GM12878 (cell line): ENCODE measurements at regions not wholly inside any gene's neighbourhood (a gene's known extent, or its start where the extent isn't known, plus 50 kb on each side); places are given as distances from the start of the nearest gene placed in this dataset.

ENCODE experiments used
- ATAC-seq: fragments of 200-7000 bp; cut with Tn5 transposase; 3 replicates; pipeline ENCODE4 v1.9.1; 2020; ENCODE audit warnings: mild to moderate bottlenecking, moderate library complexity
- BruUV-seq: library from RNA; stranded (reverse); fragments of 400-500 nt; replicated peaks from 2 replicates; lab custom pipeline; 2021; lab: Mats Ljungman, UMichigan
- CTCF ChIA-PET: fragments of 300-600 bp; sonication (Branson Sonifier 250); formaldehyde crosslinking; extraction: SDS; loops from one replicate; lab custom pipeline; 2021; ENCODE audit warnings: inconsistent platforms; lab: Yijun Ruan, JAX
- POLR2A ChIA-PET: fragments of 350-600 bp; formaldehyde crosslinking; extraction: SDS; loops from one replicate; lab custom pipeline; 2021; ENCODE audit warnings: inconsistent platforms; lab: Charles Lee
- RAD21 ChIA-PET: fragments of 300-600 bp; sonication (Branson Sonifier 250); formaldehyde crosslinking; loops from one replicate; lab custom pipeline; 2023; ENCODE audit warnings: antibody characterized with exemption; ENCODE audit not compliant: unreplicated experiment; lab: Charles Lee
- SMC1A ChIA-PET: fragments of 300-600 bp; sonication (Branson Sonifier 250); formaldehyde crosslinking; loops from one replicate; lab custom pipeline; 2023; ENCODE audit not compliant: unreplicated experiment, uncharacterized antibody; lab: Charles Lee
- DNase-seq: peaks from one replicate; pipeline ENCODE4 v3.0.0-alpha.2; 2011; ENCODE audit warnings: low read depth, low spot score
- FAIRE-seq: peaks from 3 replicates; lab custom pipeline; 2011; peaks lifted over from hg19 to GRCh38; lab: Jason Lieb, UNC
- H2AFZ ChIP-seq: 2 replicates; pipeline ENCODE4 v1.6.0; 2011; ENCODE audit warnings: low read depth, low read length, control low read depth; ENCODE audit not compliant: control insufficient read depth
- H3K27ac ChIP-seq: 2 replicates; pipeline ENCODE4 v1.5.1; 2011; ENCODE audit warnings: control low read depth; ENCODE audit not compliant: control insufficient read depth, insufficient read depth
- H3K27me3 ChIP-seq, 2 experiments: replicated peaks in 1 of 2; 2 replicates each; pipeline versions ENCODE4 v1.6.0 to v1.6.1; 2011; ENCODE audit warnings: low read length in 1 of 2; ENCODE audit not compliant: control insufficient read depth in 2 of 2, insufficient read depth in 2 of 2
- H3K36me3 ChIP-seq, 2 experiments: 2 replicates each; pipeline ENCODE4 v1.5.1; 2011; ENCODE audit warnings: low read length in 1 of 2; ENCODE audit not compliant: control insufficient read depth in 2 of 2, insufficient read depth in 2 of 2
- H3K4me1 ChIP-seq: 2 replicates; pipeline ENCODE4 v1.6.1; 2011; ENCODE audit warnings: mild to moderate bottlenecking, low read length, moderate library complexity, mixed read lengths; ENCODE audit not compliant: control insufficient read depth, insufficient read depth
- H3K4me2 ChIP-seq: 2 replicates; pipeline ENCODE4 v1.6.0; 2011; ENCODE audit warnings: control low read depth; ENCODE audit not compliant: control insufficient read depth, insufficient read depth
- H3K4me3 ChIP-seq: fragments of 200-600 bp; sonication (generic); 2 replicates; pipeline ENCODE4 v1.5.1; 2016
- H3K79me2 ChIP-seq: 2 replicates; pipeline ENCODE4 v1.6.0; 2011; ENCODE audit warnings: low read length; ENCODE audit not compliant: control insufficient read depth, insufficient read depth
- H3K9ac ChIP-seq: 2 replicates; pipeline ENCODE4 v1.8.0; 2011; ENCODE audit warnings: low read length, control low read depth, mixed read lengths; ENCODE audit not compliant: control insufficient read depth, insufficient read depth
- H3K9me3 ChIP-seq: replicated peaks from 3 replicates; pipeline ENCODE4 v1.5.1; 2011; ENCODE audit warnings: mild to moderate bottlenecking, low read length; ENCODE audit not compliant: control insufficient read depth, insufficient read depth
- H4K20me1 ChIP-seq: 2 replicates; pipeline ENCODE4 v1.6.0; 2011; ENCODE audit not compliant: control insufficient read depth, insufficient read depth
- ASH2L ChIP-seq: fragments of 300-600, 200-600 bp; sonication (generic); IDR thresholded peaks from 2 replicates; pipeline ENCODE4 v1.6.1; 2017; ENCODE audit warnings: low read depth, mild to moderate bottlenecking, borderline replicate concordance
- BACH1 ChIP-seq: fragments of 450-650 bp; IDR thresholded peaks from 2 replicates; pipeline ENCODE4 v1.6.1; 2017; ENCODE audit warnings: mild to moderate bottlenecking, borderline replicate concordance
- DPF2 ChIP-seq: fragments of 450-650 bp; IDR thresholded peaks from 2 replicates; pipeline ENCODE4 v1.6.1; 2017; ENCODE audit warnings: mild to moderate bottlenecking
- E2F8 ChIP-seq: fragments of 450-650 bp; IDR thresholded peaks from 2 replicates; pipeline ENCODE4 v1.6.1; 2018; ENCODE audit warnings: mild to moderate bottlenecking, low read depth, moderate library complexity; ENCODE audit not compliant: partially characterized antibody
- EED ChIP-seq: sonication (generic); IDR thresholded peaks from 2 replicates; pipeline ENCODE4 v1.6.1; 2016; ENCODE audit warnings: antibody characterized with exemption, low read depth
- EZH2 ChIP-seq: IDR thresholded peaks from 2 replicates; pipeline ENCODE4 v1.6.1; 2012; ENCODE audit warnings: low read depth, mild to moderate bottlenecking, control low read depth, inconsistent platforms, low read length, borderline replicate concordance; ENCODE audit not compliant: control insufficient read depth
- FOXM1 ChIP-seq: IDR thresholded peaks from 2 replicates; pipeline ENCODE4 v1.6.1; 2012; ENCODE audit warnings: low read depth, mild to moderate bottlenecking, inconsistent platforms, low read length, moderate library complexity
- HCFC1 ChIP-seq: fragments of 150-350 bp; IDR thresholded peaks from 2 replicates; pipeline ENCODE4 v1.6.1; 2014; ENCODE audit warnings: low read length
- IKZF1 ChIP-seq: fragments of 450-650 bp; conservative IDR thresholded peaks from 2 replicates; pipeline ENCODE4 v1.6.1; 2017; ENCODE audit warnings: antibody characterized with exemption, mild to moderate bottlenecking
- KDM1A ChIP-seq: fragments of 200-600 bp; sonication (generic); IDR thresholded peaks from 2 replicates; pipeline ENCODE4 v1.6.1; 2016; ENCODE audit warnings: borderline replicate concordance
- MYC ChIP-seq: IDR thresholded peaks from 2 replicates; pipeline ENCODE4 v1.6.1; 2011; ENCODE audit warnings: mild to moderate bottlenecking, low read length, moderate library complexity, inconsistent platforms; ENCODE audit not compliant: insufficient read depth, insufficient replicate concordance, insufficient read length, severe bottlenecking
- NFYA ChIP-seq: IDR thresholded peaks from 2 replicates; pipeline ENCODE4 v1.6.1; 2011; ENCODE audit warnings: low read depth, mild to moderate bottlenecking, low read length, improper control_type of control experiment, borderline replicate concordance
- PML ChIP-seq: IDR thresholded peaks from 2 replicates; pipeline ENCODE4 v1.6.1; 2012; ENCODE audit warnings: low read length, inconsistent platforms
- SMAD5 ChIP-seq: IDR thresholded peaks from 2 replicates; pipeline ENCODE4 v1.6.1; 2016; ENCODE audit warnings: antibody characterized with exemption, low read depth
- YY1 ChIP-seq: IDR thresholded peaks from 2 replicates; pipeline ENCODE4 v1.6.1; 2011; ENCODE audit warnings: low read depth, mild to moderate bottlenecking, low read length
- ZBTB33 ChIP-seq: fragments of 450-650 bp; IDR thresholded peaks from 2 replicates; pipeline ENCODE4 v1.6.1; 2017; ENCODE audit warnings: mild to moderate bottlenecking
- WGBS: methylation state at CpG from one replicate; pipeline ENCODE4 v1.1.6; 2016; ENCODE audit warnings: low lambda C conversion rate; ENCODE audit not compliant: insufficient replicate concordance, insufficient coverage; ENCODE audit errors: missing lambda C conversion rate; 5-methylcytosine and 5-hydroxymethylcytosine counted together
- in situ Hi-C: fragments of 300-500 bp; cut with MboI; formaldehyde crosslinking; loops from 9 replicates; pipeline ENCODE4 v1.14.3; 2018; ENCODE audit warnings: mixed read lengths
- intact Hi-C: fragments of 100-400 bp; cut with micrococcal nuclease; formaldehyde crosslinking; loops from one replicate; pipeline ENCODE4 v1.14.2; 2022; ENCODE audit not compliant: unreplicated experiment

GRCh38 chr6:90347411-90347851 lies 50.8 kb upstream of the BACH2 start:
- POLR2A ChIA-PET: no interaction called here

GRCh38 chr6:90346729-90347128 lies 50.1 kb upstream of the BACH2 start:
- H3K36me3 ChIP-seq: no peaks in the 10 kb centered on the region
- ATAC-seq (no peak), DNase-seq (no peak), FAIRE-seq (no peak)
- 51% methylated on average over 6 of the region's 6 CpGs for WGBS
- H3K4me3 ChIP-seq: no peak overlapping the region
- no peak overlapping the region for H3K9ac ChIP-seq
- H3K9me3 ChIP-seq: no peaks in the 10 kb centered on the region
- H3K27ac ChIP-seq: no peak overlapping the region
- CTCF ChIA-PET: no interaction called here
- BruUV-seq: no TSS peak
- H4K20me1 ChIP-seq: no peaks in the 10 kb centered on the region
- no peaks in the 10 kb centered on the region; a peak in 2 of 4 replicates for H3K27me3 ChIP-seq
- H3K4me2 ChIP-seq: no peak overlapping the region
- in situ Hi-C loops (no loop called here), intact Hi-C loops (no loop called here)
- no peaks in the 10 kb centered on the region for H3K79me2 ChIP-seq
- POLR2A ChIA-PET: no interaction called here
- H2AFZ ChIP-seq: no peak overlapping the region
- SMC1A ChIA-PET: no interaction called here
- no peaks in the 10 kb centered on the region for H3K4me1 ChIP-seq
- RAD21 ChIA-PET: no interaction called here
- no peak for TF ChIP-seq ZBTB33
- TF ChIP-seq EZH2: no peak
- no peak for TF ChIP-seq YY1
- no peak for TF ChIP-seq EED
- no peak for TF ChIP-seq ASH2L
- TF ChIP-seq KDM1A: no peak
- TF ChIP-seq PML: no peak
- TF ChIP-seq SMAD5: no peak
- TF ChIP-seq HCFC1: no peak
- no peak for TF ChIP-seq DPF2
- no peak for TF ChIP-seq E2F8
- TF ChIP-seq IKZF1: no peak
- no peak for TF ChIP-seq MYC

More at GRCh38 chr6:90347411-90347851, 50.8 kb upstream of the BACH2 start:
- Histone ChIP-seq H3K4me3 (no peak overlapping the region), H3K27me3 (no peaks in the 10 kb centered on the region; a peak in 2 of 4 replicates), H4K20me1 (no peaks in the 10 kb centered on the region), H3K79me2 (no peaks in the 10 kb centered on the region), H3K27ac (no peak overlapping the region), H3K9me3 (no peaks in the 10 kb centered on the region), H3K4me1 (no peaks in the 10 kb centered on the region), H3K4me2 (no peak overlapping the region), H2AFZ (no peak overlapping the region), H3K9ac (no peak overlapping the region), H3K36me3 (no peaks in the 10 kb centered on the region)
- 11% methylated on average over 2 of the region's 2 CpGs for WGBS
- CTCF ChIA-PET: no interaction called here
- in situ Hi-C loops: no loop called here
- RAD21 ChIA-PET: no interaction called here
- no TSS peak for BruUV-seq
- ATAC-seq (no peak), DNase-seq (no peak), FAIRE-seq (no peak)
- intact Hi-C loops: no loop called here
- SMC1A ChIA-PET: no interaction called here
- TF ChIP-seq NFYA: no peak
- no peak for TF ChIP-seq FOXM1
- TF ChIP-seq BACH1: no peak
